Activated T-helper 9 cell treated with anti-CD3 and anti-CD28 coated beads, Interleukin-2, amount 50 U/mL, for 16 hours (primary cell): ENCODE measurements at regions not wholly inside any gene's neighbourhood (a gene's known extent, or its start where the extent isn't known, plus 50 kb on each side); places are given as distances from the start of the nearest gene placed in this dataset.

Experiments used
- DNase-seq: peaks from one replicate; pipeline ENCODE4 v3.0.0-alpha.2; 2020; ENCODE audit warnings: low read depth

DNA sequence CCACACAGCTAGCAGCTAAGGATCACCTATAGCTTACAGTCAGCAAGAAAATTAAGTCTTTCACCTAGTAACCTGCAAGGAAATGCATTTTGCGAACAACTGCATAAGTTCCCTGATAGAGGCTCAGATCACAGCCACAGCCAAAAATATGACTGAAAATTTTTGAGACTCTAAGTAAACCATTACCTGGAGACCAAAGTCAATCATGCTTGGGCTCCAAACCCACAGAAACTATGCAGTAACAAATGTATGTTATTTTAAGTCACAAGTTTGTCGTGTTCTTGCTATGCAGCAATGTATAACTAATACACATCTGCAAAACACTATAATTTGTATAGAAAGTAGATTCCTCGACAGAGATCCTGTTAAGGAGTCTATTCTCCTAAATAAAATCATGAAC lies 1025.7 kb upstream of the RAG2 start:
- no peak for DNase-seq

- no peak for DNase-seq
Observed at GRCh38 chr11:37621662-37622061, 1023.6 kb upstream of the RAG2 start.

GRCh38 chr11:37616291-37616690 lies 1018.3 kb upstream of the RAG2 start:
- DNase-seq: no peak

DNA sequence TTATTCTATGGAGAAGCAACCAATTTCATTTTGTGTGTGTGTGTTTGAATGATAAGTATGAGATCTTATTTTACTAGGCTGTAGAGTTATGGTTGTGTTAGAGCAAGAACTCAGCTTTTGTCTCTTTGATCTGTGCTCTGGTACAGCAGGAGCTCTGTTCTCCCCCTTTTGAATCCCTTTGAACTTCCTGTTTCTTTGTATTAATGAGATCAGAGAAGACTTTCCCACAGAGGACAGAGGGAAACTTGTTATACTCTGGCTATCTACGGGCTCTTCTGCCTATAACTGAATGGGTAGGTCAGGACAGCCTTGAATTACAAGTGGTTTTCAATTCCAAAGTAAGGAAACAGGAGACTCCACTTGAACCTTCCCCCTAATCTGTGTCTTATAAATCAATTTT lies 1015.0 kb upstream of the RAG2 start:
- DNase-seq: no peak

DNA sequence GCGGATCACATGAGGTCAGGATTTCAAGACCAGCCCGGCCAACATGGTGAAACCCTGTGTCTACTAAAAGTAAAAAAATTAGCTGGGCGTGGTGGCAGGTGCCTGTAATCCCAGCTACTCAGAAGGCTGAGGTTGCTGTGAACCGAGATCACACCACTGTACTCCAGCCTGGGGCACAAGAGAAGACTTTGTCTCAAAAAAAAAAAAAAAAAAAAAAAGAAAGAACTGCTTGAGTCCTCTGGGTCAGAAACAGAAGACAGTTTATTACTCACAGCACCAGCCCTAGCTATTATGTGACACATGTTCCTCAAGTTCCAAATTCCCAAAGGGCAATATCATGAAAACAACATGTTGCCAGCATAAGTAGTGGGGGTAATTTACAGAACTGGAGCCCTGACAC lies 1014.1 kb upstream of the RAG2 start:
- DNase-seq: no peak

GRCh38 chr11:37605229-37605628 lies 1007.2 kb upstream of the RAG2 start:
- no peak for DNase-seq

- DNase-seq: no peak
Observed at GRCh38 chr11:37598381-37598780, 1000.3 kb upstream of the RAG2 start.

DNA sequence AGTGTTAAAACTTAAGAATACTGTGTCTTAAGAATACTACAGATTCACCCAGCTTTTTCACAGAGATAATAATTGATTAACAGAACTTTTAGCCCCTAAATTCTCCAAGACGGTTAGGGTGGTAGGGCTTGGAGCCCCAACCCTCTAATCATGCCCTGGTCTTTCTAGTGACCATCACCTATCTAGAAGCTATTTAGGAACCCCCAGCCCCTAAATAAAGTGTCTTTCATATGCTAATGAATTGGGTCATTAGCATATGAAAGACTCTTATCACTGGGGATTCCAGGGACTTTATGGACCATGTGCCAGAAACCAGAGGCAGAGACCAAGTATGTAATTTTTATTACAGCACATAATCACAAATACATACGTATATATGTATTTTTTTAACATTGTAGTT lies 999.7 kb upstream of the RAG2 start:
- no peak for DNase-seq

DNA sequence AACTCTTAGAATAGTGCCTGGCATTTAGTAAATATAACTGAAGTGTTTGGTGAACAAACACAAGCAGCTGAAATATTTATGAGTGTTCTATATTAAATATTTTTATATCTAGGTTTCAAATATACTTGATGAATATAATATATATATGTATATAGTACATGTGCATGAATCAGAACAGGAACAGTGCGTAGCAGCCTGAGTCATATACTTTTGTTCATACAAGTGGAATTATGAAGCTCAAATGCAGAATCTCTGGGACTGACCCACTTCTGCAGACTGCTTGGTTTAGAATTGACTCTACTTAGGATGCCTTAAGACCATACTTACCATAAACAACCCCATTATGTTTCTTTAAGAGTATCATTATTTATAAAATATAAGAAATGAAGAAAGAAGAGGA lies 997.8 kb upstream of the RAG2 start:
- DNase-seq: no peak

GRCh38 chr11:37574361-37574760 lies 976.3 kb upstream of the RAG2 start:
- no peak for DNase-seq

DNA sequence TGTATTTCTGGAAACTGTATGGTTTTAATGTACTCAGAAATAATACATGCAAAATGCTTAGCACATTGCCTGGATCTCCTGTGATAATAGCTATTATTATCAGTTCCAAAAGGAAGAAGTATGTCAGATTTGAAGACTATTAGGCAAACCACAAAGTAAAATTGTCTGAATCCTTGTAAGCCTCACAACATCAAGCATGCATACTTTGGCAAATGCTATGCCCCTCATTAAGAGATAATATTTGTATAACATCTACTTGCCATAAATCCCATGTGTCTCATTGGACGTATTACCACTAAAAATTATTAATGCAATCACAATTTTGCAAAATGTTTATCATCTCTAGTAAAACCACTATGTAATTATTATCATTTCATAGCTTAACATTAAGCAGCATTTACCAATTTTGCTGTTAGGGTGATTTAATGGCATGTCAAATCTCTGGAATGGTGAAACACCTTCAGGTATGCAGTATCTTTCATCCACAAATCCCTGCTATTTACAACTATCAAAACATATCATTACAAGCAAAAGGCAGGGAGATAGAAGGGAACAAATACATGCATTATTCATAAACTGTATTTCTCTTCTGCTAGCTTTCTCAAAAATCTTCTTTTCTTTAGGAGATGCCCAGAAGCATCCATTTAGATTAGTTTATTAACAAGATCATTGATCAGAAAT lies 974.6 kb upstream of the RAG2 start:
- no peak for DNase-seq

DNA sequence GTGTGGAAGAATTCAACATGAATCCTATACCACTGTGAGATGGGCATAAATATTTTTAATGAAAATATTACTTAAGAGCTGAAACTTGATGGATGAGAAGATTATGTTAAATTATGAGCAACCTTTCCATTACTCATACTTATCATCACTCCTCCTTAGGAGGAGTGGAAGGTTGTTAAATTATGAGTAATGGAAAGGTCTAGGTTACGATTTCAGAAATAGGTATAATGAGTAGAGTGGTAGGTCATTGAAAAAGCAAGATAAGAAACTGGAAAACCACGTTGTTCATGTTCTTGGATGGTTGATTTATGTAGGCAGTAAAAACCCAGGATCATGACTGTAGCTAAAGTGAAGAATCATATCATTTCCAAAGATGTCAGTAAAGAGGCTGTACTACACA lies 973.2 kb upstream of the RAG2 start:
- DNase-seq: no peak

DNA sequence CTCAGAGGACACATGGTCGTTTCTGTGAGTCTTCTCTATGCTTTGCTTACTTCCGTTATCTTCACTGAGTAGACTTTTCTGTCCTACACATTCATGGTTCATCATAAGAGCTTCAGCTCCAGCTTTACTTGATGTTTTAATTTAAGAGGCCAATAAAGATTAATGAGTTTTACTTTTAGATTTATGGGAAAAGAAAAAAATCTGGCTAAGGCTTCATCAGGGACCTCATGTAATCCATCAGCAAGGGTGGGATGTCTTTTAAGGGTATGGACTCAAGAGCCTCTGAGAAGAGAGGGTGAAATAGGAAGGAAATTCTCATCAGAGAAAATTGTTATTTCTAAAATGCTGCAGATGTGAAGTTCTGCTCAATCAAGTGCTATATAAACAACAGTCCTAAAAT lies 963.0 kb upstream of the RAG2 start:
- DNase-seq: no peak

GRCh38 chr11:37560346-37560745 lies 962.3 kb upstream of the RAG2 start:
- no peak for DNase-seq

- DNase-seq: no peak
Observed at GRCh38 chr11:37558619-37559210, 960.7 kb upstream of the RAG2 start.

- no peak for DNase-seq
Observed at GRCh38 chr11:37557990-37558389, 960.0 kb upstream of the RAG2 start.

DNA sequence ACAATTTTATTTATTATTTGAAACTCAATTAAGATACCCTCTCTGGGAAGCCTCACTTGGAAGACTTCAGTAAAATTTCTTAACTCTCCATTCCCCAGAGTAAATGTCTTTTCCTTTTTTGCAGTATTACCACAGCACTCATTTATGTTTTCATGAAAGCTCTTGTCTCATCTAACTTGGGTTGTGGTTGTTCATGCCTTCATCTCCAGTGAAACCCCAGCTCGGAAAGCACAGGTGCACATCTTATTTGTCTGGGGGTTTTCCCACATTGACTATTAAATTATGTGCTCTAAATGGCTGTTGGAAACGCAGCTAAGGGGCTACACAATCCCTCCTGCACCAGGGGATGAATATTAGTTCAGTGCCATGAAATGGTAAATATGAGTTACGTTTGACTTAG lies 954.2 kb upstream of the RAG2 start:
- no peak for DNase-seq

DNA sequence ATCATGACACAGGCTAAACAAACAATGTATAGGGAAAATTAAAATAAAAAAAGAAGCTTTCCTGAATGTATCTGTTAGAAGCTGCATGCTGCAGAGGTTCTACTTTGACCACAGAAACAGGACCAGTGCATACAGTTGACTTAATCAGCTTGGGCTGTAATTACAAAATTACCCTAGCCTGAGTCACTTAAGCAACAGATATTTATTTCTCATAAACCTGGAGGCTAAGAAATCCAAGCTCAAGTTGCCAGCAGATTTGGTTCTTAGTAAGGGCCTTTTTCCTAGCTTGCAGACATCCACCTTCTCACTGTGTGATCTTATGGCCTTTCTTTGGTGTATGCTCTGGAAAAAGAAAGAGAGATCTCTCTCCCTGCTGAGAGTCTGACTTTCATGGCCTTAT lies 946.5 kb upstream of the RAG2 start:
- DNase-seq: no peak

- no peak for DNase-seq
Observed at GRCh38 chr11:37533830-37534229, 935.8 kb upstream of the RAG2 start.

- DNase-seq: no peak
Observed at GRCh38 chr11:37533087-37533486, 935.1 kb upstream of the RAG2 start.

- no peak for DNase-seq
Observed at GRCh38 chr11:37532271-37532670, 934.2 kb upstream of the RAG2 start.

GRCh38 chr11:37527545-37527944 lies 929.5 kb upstream of the RAG2 start:
- no peak for DNase-seq

DNA sequence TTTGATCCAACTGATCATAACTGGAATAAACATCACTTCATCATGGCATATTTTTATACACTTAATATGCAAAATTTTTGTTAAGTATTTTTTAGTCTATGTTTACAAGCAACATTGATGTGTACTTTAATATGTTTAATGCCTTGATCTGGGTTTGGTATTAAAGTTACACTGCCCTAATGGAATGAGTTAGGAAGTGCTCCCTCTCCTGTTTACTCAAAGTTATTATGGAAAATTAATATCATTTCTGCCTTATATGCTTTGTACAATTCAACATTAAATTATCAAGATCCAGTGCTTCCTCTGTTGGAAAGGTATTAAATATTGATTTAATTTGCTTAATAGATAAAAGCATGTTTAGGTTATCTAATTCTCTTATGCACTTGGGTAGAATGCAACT lies 927.3 kb upstream of the RAG2 start:
- DNase-seq: no peak

DNA sequence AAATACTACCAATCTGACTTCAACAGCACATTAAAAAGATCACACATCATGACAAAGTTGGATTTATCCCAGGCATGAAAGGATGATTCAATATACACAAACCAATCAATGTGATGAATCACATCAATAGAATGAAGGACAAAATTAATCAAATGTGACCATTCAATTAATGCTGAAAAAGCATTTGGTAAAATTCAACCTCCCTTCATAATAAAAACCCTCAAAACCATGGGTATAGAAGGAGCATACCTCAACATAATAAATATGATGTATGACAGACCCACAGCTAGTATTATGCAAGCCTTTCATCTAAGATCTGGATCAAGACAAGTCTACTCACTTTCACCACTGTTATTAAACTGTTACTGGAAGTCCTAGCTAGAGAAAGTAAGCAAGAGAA lies 921.7 kb upstream of the RAG2 start:
- no peak for DNase-seq
